GM19351 (cell line): ENCODE measurements at regions not wholly inside any gene's neighbourhood (a gene's known extent, or its start where the extent isn't known, plus 50 kb on each side); places are given as distances from the start of the nearest gene placed in this dataset.
"Not testable (repeated sequence)": the region's sequence is repeated elsewhere in the genome, so short reads cannot be mapped to it uniquely, and the experiment has no call there.

Source experiments
- ATAC-seq: cut with Tn5 transposase; IDR thresholded peaks from one replicate; pipeline ENCODE4 v1.9.1; 2021; ENCODE audit warnings: mild to moderate bottlenecking, moderate library complexity; ENCODE audit not compliant: unreplicated experiment

GRCh38 chr2:2472044-2472443, 141.0 kb upstream of the MYT1L start:
- no peak for ATAC-seq

- no peak for ATAC-seq
Observed at GRCh38 chr2:2466534-2466933, 135.5 kb upstream of the MYT1L start.

DNA sequence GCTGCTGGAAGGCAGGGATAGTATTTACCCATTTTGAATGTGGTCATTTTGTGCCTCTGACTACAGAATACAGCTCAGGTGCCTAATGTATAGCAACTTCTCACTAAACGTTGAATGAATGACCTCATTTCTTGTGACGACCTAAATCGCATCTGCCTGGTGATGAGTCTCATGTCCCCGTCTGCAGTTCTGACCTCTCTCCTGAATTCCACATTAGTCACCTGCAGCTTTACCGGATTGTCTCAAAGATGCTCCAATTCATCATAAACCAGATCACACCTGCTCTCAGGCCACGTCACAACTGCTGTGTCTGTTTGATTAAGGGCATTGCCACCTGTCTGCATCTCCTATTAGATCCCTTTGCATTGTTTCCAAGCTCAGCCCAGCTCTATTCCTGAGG, 133.6 kb upstream of the MYT1L start:
- no peak for ATAC-seq

DNA sequence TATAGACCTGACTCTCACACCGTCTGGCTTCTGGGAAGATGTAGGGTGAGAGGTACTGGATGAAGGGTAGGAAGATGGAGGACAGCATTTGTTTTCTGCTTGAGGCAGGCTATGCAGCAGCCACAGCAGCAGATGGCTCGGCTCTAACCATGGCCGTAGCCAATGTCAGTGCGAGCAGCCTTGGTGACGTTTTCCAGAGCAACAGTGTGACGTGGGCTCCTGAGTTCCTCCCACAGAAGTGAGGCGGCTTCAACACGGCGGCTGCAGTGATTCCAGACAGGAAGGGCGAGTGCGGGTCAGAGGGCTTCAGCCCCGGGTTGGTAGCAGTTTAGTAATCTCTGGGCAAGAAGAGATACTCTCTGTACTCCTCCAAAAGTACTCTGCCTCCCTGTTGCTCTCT, 133.0 kb upstream of the MYT1L start:
- no peak for ATAC-seq

- ATAC-seq: no peak
Observed at GRCh38 chr2:2456721-2457120, 125.6 kb upstream of the MYT1L start.

DNA sequence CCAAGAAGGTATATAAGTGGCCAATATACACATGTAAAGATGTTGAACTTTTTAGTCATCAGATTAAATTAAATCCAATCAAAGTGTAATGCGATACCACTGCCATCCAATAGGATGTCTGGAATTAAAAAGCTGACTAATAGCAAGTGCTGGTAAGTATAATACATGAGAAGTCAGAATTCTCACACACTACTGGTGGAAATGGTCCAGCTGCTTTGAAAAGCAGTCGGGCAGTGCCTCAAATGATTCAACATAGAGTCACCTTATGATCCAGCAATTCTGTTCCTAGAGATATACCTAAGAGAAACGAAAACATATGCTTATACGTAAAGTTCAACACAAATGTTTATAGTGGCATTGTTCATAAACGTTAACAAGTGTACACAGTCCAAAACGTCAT, 124.1 kb upstream of the MYT1L start:
- ATAC-seq: no peak

DNA sequence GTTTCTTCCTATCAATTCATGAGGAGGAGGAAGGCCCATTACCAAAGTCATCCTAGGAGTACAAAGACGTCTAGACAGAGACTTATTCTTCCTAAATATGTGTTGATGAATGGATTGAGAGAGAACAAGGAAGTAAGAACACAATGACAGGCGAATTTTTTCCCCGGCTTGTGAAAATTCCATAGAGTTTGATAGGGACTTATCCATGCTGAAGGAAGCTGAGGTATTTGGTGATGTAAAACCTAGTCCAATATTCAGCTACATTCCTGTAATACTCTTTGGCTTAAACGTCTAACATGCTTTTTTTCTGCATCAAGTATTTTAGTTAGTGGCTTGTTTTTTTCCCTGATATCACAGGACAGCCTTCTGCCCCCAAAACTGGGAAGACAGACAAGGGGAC, 121.9 kb upstream of the MYT1L start:
- ATAC-seq: no peak

GRCh38 chr2:2451275-2451674, 120.2 kb upstream of the MYT1L start:
- not testable (repeated sequence) for ATAC-seq

DNA sequence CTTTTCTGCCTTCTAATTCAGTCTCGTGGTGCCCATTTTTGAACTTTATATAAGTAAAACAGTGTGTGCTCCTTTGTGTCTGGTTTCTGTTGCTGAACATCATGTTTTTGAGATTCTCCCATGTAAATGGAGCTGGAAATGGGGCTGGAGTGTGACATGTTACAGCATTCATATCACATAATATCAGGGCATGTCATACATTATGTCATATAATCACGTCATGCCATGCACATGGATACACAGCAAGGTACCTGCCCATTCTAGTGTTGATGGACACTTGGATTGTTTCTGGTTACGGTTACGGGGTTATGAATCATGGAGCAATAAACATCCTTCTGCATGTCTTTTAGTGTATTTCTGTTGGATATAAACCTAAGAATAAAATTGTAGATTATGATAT, 117.1 kb upstream of the MYT1L start:
- no peak for ATAC-seq

DNA sequence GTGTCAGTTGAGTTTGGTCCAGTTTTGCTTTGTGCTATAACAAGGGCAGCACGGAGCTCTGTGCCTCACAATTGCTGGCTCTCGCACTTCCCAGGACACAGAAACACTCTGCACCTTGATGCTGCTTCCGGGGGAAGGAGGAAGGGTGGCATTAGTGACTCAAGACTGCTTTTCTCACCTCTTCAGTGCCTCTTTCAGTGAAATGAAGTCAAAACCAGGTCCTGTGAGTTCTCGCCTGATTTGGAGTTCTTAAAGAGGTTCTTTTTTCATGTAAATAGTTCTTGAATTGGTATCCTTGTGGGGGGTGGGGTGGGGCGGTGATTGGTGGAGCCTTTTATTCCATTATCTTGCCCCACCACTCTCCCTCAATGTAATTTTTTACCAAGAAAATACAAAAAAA, 91.5 kb upstream of the MYT1L start:
- ATAC-seq: no peak

DNA sequence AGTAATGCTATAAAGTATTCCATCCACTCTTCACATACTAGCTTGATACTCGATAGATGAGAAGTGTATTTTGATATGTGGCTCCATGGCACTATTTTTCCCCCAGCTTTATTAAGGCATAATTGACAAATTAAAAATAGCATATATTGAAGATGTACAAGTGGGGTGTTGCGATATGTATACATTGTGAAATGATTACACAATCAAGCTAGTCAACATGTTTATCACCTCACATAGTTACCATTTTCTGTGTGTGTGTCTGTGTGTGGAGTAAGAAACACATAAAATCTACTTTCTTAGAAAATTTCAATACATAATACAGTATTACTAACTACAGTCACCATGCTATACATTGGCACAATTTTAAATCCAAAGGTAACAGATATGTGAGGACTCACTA, 82.5 kb upstream of the MYT1L start:
- ATAC-seq: no peak

DNA sequence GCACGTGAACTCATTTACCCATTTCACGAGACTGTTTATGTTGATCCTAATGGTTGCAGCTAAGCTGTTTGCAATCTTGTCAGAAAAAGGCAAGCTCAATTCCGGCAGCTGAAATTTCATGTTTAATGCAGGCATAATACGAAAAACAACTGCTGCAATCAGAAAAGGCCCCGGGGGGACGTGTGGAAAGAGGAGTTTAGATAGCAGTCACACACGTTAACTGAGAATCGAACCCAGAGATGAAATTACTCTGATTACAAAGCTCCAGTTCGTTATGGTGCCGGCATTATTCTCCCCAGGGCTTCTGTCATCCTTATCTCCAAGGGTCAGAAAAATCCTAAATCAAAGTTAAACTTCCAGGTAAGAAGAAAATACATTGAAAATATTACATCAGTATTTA, 79.9 kb upstream of the MYT1L start:
- ATAC-seq: no peak

- ATAC-seq: no peak
Observed at GRCh38 chr2:2409481-2409880, 78.4 kb upstream of the MYT1L start.

- ATAC-seq: no peak
Observed at GRCh38 chr2:2405780-2406179, 74.7 kb upstream of the MYT1L start.

GRCh38 chr2:2400286-2401038, 69.4 kb upstream of the MYT1L start:
- ATAC-seq: no peak

GRCh38 chr2:2399396-2399795, 68.3 kb upstream of the MYT1L start:
- no peak for ATAC-seq

- ATAC-seq: no peak
Observed at GRCh38 chr2:2392332-2392731, 61.3 kb upstream of the MYT1L start.

GRCh38 chr2:2389215-2389614, 58.1 kb upstream of the MYT1L start:
- ATAC-seq: no peak
